GM23338 (cell line): ENCODE measurements at regions not wholly inside any gene's neighbourhood (a gene's known extent, or its start where the extent isn't known, plus 50 kb on each side); places are given as distances from the start of the nearest gene placed in this dataset.

Experiments
- CTCF ChIP-seq, 2 experiments: fragments of 200-600 bp in 1 of 2; sonication (generic) in 1 of 2; conservative IDR thresholded peaks; 2 replicates each; pipeline versions ENCODE4 v1.5.1 to v1.6.1; 2016 to 2017; ENCODE audit warnings: antibody characterized with exemption in 2 of 2, low read depth in 2 of 2, mild to moderate bottlenecking in 2 of 2, moderate library complexity in 1 of 2
- ZNF331 ChIP-seq: fragments of 250-450 bp; sonication (Bioruptor Pico); IDR thresholded peaks from 2 replicates; pipeline ENCODE4 v1.5.0; 2020; ENCODE audit warnings: low read depth, mild to moderate bottlenecking, moderate library complexity

DNA sequence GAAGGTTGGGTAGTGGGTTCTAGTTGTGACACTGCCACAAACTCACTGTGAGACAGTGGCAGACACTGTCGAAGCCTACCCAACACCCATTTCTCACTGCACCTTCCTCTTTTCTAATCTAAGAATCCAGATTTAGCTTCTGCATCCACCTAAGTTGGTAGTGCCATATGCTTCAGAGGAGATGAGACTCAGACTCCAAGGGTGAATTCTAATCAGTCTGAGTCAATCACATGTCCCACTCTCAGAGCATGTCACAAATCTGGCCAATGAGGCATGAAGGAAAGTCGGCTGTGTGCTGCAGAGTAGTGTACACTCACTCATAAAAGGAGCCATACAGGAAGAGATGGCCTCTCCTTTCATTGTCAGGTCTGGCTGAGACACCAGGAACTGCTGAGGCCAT, 102.1 kb upstream of the RAP1B start:
- no peak for TF ChIP-seq ZNF331 (CRISPR knock-in tag)
- TF ChIP-seq CTCF (conservative IDR thresholded peaks at IDR 0.05; ENCODE audit: low read depth in 2 of 2), result no peak
